Epidermal melanocyte (primary cell): ENCODE measurements at regions not wholly inside any gene's neighbourhood (a gene's known extent, or its start where the extent isn't known, plus 50 kb on each side); places are given as distances from the start of the nearest gene placed in this dataset.

Experiments used
- DNase-seq: peaks from one replicate; pipeline ENCODE4 v3.0.0; 2011; ENCODE audit warnings: low spot score; ENCODE audit not compliant: insufficient read length

DNA sequence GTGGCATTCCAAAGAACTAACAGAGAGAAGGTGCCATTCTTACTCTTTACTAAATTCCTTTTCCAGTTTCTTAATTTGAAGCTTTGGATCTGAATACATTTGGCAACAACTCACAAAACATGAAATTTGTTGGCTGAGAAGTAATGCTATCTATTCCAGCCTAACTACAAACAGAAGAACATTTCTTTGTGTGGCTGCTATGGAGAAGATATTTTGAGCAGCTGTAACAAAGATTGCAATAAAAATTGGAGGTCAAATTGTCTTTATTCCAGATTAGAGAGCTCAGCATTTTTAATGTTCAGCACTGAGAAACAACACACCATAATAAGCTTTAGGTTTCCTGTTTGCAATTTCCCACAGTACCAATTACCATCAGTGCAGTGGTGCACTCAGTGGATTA lies 835.8 kb upstream of the FLRT2 start:
- no peak for DNase-seq

- no peak for DNase-seq
Measured at GRCh38 chr14:84704601-84705000, 825.3 kb upstream of the FLRT2 start.

GRCh38 chr14:84707830-84708229 lies 822.1 kb upstream of the FLRT2 start:
- DNase-seq: no peak

GRCh38 chr14:84708865-84709264 lies 821.1 kb upstream of the FLRT2 start:
- DNase-seq: no peak

GRCh38 chr14:84726471-84726870 lies 803.5 kb upstream of the FLRT2 start:
- no peak for DNase-seq

- DNase-seq: no peak
Measured at GRCh38 chr14:84749191-84749955, 780.6 kb upstream of the FLRT2 start.

DNA sequence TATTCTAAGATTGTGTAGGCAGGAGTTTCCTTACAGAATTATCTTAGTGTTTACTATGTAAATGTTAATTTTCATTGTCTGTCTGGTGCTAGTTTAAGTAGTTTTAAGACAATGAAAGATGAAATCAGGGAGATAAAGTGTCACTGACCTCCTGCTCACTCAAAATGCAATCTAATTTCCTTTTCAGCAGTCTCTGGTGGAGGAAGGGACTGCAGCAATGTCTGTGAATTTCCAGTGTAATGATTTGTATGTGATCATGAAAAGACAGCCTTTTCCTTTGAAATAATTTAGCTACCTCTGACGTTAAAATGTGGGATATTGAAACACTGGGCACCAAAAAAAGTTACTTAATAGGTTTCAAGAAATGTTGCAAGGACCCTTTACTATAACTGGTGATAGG lies 779.7 kb upstream of the FLRT2 start:
- DNase-seq: no peak

GRCh38 chr14:84750763-84751554 lies 779.0 kb upstream of the FLRT2 start:
- DNase-seq: no peak

GRCh38 chr14:84751745-84752144 lies 778.2 kb upstream of the FLRT2 start:
- DNase-seq: no peak

GRCh38 chr14:84760489-84761126 lies 769.3 kb upstream of the FLRT2 start:
- DNase-seq: no peak

DNA sequence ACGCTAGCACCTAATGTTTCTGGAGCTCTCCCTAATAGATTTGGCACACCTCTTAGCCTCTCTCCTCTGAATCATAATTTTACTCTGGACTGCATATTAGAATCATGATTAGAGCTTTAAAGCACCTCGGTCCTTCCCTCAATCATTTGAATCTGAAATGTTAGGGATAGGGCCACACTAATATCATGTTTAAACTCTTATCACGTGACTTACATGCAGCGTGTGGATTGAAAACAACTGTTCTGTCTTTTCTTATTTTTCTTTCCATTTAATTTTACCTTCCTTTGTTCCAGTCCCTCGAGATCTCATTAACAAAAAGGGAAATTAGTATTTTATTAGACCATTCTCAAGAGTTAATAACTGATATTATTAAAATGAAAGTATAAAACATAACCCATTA lies 762.5 kb upstream of the FLRT2 start:
- no peak for DNase-seq

GRCh38 chr14:84770030-84770429 lies 759.9 kb upstream of the FLRT2 start:
- DNase-seq: no peak

GRCh38 chr14:84777356-84777755 lies 752.6 kb upstream of the FLRT2 start:
- no peak for DNase-seq

DNA sequence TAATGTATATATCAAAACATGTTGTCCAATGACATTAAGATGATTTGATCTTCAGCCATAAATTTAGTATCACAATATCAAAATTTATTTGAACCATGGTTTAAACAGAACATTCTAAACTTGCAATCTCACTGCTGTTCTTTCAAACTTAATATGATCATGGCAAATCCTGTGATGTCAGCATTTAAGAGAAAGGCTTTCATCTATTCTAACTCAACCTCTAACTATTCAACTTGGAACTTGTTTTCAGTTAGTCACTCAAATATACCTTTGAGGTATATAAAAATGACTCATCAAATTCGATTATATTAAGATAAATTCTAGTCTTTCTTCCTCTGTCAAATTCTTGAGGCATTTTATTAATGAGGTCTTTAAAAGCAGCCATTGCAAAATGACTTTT lies 747.0 kb upstream of the FLRT2 start:
- no peak for DNase-seq

DNA sequence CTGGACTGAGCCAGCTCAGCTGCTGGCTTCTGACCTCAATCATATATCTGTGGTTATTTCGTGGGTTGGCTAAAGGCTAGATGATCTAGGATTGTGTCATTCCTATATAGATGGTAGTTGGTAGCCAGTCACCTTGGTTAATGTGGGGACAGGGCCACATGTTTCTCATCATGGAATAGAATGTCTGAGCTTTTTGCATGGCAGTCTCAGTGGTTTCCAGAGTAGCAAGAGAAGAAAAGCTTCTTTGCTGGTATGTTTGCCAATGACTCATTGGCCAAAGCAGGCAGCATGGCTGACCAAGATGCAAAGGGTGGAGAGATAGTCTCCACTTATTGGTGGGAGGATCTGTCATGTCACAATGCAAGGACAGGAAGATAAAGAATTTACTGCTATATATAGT lies 746.4 kb upstream of the FLRT2 start:
- DNase-seq: no peak

- DNase-seq: no peak
Measured at GRCh38 chr14:84785996-84786395, 743.9 kb upstream of the FLRT2 start.

DNA sequence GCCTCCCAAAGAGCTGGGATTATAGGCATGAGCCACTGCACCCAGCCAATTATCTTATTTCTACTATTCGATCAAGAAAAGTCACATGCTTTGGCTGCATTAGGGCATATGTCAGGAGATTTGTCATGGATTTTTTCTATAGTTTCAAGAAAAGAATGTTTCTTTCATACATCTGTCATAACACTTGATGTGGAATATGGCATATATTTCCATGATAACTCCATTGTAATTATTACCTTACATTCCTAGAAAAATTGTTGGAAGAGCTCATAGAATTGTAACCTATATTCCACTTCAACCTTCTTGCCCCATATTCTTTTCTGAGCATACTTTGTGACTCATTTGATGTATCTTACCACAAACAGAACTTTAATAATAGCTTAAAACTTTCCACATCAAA lies 740.9 kb upstream of the FLRT2 start:
- no peak for DNase-seq

GRCh38 chr14:84792722-84793410 lies 737.1 kb upstream of the FLRT2 start:
- DNase-seq: no peak

- no peak for DNase-seq
Measured at GRCh38 chr14:84797326-84797725, 732.6 kb upstream of the FLRT2 start.

- no peak for DNase-seq
Measured at GRCh38 chr14:84804468-84804867, 725.5 kb upstream of the FLRT2 start.

DNA sequence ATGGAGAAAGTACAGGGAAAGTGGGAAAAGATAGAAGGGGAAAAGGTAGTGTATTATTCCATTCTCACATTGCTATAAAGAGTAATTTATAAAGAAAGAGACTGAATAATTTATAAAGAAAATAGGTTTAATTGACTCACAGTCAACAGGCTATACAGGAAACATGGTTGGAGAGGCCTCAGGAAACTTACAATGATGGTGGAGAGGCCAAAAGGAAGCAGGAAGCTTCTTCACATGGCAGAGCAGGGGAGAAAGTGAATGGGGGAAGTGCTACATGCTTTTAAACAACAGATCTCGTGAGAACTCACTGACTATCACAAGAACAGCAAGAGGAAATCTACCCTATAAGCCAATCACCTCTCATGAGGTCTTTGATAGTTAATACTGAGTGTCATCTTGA lies 725.0 kb upstream of the FLRT2 start:
- no peak for DNase-seq

GRCh38 chr14:84806181-84806580 lies 723.8 kb upstream of the FLRT2 start:
- DNase-seq: no peak
